SK-N-SH (cell line): ENCODE measurements at regions not wholly inside any gene's neighbourhood (a gene's known extent, or its start where the extent isn't known, plus 50 kb on each side); places are given as distances from the start of the nearest gene placed in this dataset.

ENCODE experiments used
- CHD2 ChIP-seq: fragments of 150-350 bp; IDR thresholded peaks from 2 replicates; pipeline ENCODE4 v1.6.1; 2018; ENCODE audit warnings: low read length; ENCODE audit not compliant: partially characterized antibody
- EP300 ChIP-seq, 2 experiments: IDR thresholded peaks; 2 replicates each; pipeline versions ENCODE4 v1.4.0 to v1.6.1; 2012; ENCODE audit warnings: borderline replicate concordance in 1 of 2, low read depth in 1 of 2, low read length in 1 of 2
- GABPA ChIP-seq: IDR thresholded peaks from 2 replicates; pipeline ENCODE4 v1.4.0; 2012; ENCODE audit warnings: low read depth, mild to moderate bottlenecking
- NFIC ChIP-seq: IDR thresholded peaks from 2 replicates; pipeline ENCODE4 v1.4.0; 2012; ENCODE audit warnings: borderline replicate concordance
- POLR2AphosphoS5 ChIP-seq: IDR thresholded peaks from 2 replicates; pipeline ENCODE4 v1.6.1; 2012; ENCODE audit warnings: low read depth, low read length
- RCOR1 ChIP-seq: fragments of 150-350 bp; IDR thresholded peaks from 2 replicates; pipeline ENCODE4 v1.6.1; 2017; ENCODE audit warnings: antibody characterized with exemption, low read length
- SMC3 ChIP-seq: IDR thresholded peaks from 2 replicates; pipeline ENCODE4 v1.6.1; 2012; ENCODE audit warnings: low read depth, low read length, improper control_type of control experiment
- TF ChIP-seq, protein P1 (sequence below): fragments of 200-600 bp; sonication (generic); IDR thresholded peaks from 2 replicates; pipeline ENCODE4 v1.6.1; 2017; ENCODE audit warnings: antibody characterized with exemption, mild to moderate bottlenecking, moderate library complexity
- TF ChIP-seq, protein P2 (sequence below): IDR thresholded peaks from 2 replicates; pipeline ENCODE4 v1.6.1; 2012; ENCODE audit warnings: mild to moderate bottlenecking, low read depth, low read length, moderate library complexity
- TF ChIP-seq, protein P3 (sequence below): IDR thresholded peaks from 2 replicates; pipeline ENCODE4 v1.4.0; 2012; ENCODE audit warnings: low read depth, borderline replicate concordance
- TF ChIP-seq, protein P4 (sequence below): IDR thresholded peaks from 2 replicates; pipeline ENCODE4 v1.4.0; 2012; ENCODE audit warnings: low read depth, borderline replicate concordance

DNA sequence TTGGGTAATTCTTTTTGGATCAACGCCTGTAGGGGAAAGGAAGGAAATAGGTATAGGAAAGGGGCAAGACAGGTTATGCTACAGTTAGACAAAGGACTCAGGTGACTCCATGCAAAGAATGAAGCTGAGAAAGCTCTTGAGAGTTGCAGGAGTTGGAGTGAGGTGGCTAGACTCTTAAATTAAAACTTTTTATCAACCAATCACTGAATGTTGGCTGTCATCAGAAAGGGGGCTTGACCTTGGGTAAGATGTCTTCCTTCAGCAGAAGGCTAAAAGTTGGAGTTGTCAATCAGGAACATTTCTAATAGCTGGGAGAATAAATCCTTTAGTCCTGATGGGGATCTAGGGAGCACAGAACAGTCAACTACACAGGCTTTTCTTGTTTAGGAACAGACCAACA is 595.4 kb downstream of the SLC16A7 start:
- TF ChIP-seq POLR2AphosphoS5 = no peak
- no peak for TF ChIP-seq NFIC
- TF ChIP-seq, protein P1, sequence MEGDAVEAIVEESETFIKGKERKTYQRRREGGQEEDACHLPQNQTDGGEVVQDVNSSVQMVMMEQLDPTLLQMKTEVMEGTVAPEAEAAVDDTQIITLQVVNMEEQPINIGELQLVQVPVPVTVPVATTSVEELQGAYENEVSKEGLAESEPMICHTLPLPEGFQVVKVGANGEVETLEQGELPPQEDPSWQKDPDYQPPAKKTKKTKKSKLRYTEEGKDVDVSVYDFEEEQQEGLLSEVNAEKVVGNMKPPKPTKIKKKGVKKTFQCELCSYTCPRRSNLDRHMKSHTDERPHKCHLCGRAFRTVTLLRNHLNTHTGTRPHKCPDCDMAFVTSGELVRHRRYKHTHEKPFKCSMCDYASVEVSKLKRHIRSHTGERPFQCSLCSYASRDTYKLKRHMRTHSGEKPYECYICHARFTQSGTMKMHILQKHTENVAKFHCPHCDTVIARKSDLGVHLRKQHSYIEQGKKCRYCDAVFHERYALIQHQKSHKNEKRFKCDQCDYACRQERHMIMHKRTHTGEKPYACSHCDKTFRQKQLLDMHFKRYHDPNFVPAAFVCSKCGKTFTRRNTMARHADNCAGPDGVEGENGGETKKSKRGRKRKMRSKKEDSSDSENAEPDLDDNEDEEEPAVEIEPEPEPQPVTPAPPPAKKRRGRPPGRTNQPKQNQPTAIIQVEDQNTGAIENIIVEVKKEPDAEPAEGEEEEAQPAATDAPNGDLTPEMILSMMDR = no peak
- TF ChIP-seq SMC3 = no peak
- TF ChIP-seq, protein P2, sequence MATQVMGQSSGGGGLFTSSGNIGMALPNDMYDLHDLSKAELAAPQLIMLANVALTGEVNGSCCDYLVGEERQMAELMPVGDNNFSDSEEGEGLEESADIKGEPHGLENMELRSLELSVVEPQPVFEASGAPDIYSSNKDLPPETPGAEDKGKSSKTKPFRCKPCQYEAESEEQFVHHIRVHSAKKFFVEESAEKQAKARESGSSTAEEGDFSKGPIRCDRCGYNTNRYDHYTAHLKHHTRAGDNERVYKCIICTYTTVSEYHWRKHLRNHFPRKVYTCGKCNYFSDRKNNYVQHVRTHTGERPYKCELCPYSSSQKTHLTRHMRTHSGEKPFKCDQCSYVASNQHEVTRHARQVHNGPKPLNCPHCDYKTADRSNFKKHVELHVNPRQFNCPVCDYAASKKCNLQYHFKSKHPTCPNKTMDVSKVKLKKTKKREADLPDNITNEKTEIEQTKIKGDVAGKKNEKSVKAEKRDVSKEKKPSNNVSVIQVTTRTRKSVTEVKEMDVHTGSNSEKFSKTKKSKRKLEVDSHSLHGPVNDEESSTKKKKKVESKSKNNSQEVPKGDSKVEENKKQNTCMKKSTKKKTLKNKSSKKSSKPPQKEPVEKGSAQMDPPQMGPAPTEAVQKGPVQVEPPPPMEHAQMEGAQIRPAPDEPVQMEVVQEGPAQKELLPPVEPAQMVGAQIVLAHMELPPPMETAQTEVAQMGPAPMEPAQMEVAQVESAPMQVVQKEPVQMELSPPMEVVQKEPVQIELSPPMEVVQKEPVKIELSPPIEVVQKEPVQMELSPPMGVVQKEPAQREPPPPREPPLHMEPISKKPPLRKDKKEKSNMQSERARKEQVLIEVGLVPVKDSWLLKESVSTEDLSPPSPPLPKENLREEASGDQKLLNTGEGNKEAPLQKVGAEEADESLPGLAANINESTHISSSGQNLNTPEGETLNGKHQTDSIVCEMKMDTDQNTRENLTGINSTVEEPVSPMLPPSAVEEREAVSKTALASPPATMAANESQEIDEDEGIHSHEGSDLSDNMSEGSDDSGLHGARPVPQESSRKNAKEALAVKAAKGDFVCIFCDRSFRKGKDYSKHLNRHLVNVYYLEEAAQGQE = no peak
- TF ChIP-seq, protein P3, sequence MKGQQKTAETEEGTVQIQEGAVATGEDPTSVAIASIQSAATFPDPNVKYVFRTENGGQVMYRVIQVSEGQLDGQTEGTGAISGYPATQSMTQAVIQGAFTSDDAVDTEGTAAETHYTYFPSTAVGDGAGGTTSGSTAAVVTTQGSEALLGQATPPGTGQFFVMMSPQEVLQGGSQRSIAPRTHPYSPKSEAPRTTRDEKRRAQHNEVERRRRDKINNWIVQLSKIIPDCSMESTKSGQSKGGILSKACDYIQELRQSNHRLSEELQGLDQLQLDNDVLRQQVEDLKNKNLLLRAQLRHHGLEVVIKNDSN = no peak
- no peak for TF ChIP-seq EP300 (IDR thresholded peaks at IDR 0.05; ENCODE audit: borderline replicate concordance in 1 of 2, low read depth in 1 of 2, low read length in 1 of 2)
- TF ChIP-seq, protein P4, sequence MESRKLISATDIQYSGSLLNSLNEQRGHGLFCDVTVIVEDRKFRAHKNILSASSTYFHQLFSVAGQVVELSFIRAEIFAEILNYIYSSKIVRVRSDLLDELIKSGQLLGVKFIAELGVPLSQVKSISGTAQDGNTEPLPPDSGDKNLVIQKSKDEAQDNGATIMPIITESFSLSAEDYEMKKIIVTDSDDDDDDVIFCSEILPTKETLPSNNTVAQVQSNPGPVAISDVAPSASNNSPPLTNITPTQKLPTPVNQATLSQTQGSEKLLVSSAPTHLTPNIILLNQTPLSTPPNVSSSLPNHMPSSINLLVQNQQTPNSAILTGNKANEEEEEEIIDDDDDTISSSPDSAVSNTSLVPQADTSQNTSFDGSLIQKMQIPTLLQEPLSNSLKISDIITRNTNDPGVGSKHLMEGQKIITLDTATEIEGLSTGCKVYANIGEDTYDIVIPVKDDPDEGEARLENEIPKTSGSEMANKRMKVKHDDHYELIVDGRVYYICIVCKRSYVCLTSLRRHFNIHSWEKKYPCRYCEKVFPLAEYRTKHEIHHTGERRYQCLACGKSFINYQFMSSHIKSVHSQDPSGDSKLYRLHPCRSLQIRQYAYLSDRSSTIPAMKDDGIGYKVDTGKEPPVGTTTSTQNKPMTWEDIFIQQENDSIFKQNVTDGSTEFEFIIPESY = no peak
- no peak for TF ChIP-seq CHD2
- no peak for TF ChIP-seq RCOR1
- no peak for TF ChIP-seq GABPA
